Body of pancreas (tissue), 4 donors: ENCODE measurements at regions not wholly inside any gene's neighbourhood (a gene's known extent, or its start where the extent isn't known, plus 50 kb on each side); places are given as distances from the start of the nearest gene placed in this dataset.
A peak's percentile ranks its signal among the peaks of the same experiment; 100 is the strongest.

ENCODE experiments used
- ATAC-seq: fragments of 150-250 bp; one replicate; pipeline ENCODE4 v1.9.1; 2016
- DNase-seq, 4 donors: peaks; one replicate each; pipeline ENCODE4 v3.0.0-alpha.2; 2019
- H3K27ac ChIP-seq, 4 donors: fragments of 200-600 bp; sonication (generic); 1 replicate in 3 of 4; 2 replicates in 1 of 4; pipeline versions ENCODE4 v1.5.1 to v1.6.1; 2016 to 2019; ENCODE audit warnings: mild to moderate bottlenecking in 1 of 4, mixed read lengths in 1 of 4, moderate library complexity in 1 of 4
- H3K27me3 ChIP-seq, 2 donors: fragments of 200-600 bp; sonication (generic); one replicate each; pipeline ENCODE4 v1.6.0; 2016; ENCODE audit warnings: mild to moderate bottlenecking in 1 of 2
- H3K36me3 ChIP-seq, 2 donors: fragments of 200-600 bp; sonication (generic); replicated peaks in 1 of 2; 2 replicates each; pipeline ENCODE4 v1.5.1; 2016; ENCODE audit warnings: low read depth in 2 of 2; ENCODE audit not compliant: insufficient read depth in 1 of 2
- H3K4me1 ChIP-seq: fragments of 200-600 bp; sonication (generic); one replicate; pipeline ENCODE4 v1.6.0; 2016
- H3K4me3 ChIP-seq, 2 donors: fragments of 200-600 bp; sonication (generic); 1 replicate in 1 of 2; 2 replicates in 1 of 2; pipeline ENCODE4 v1.5.1; 2016 to 2019
- H3K9me3 ChIP-seq, 3 donors: fragments of 200-600 bp; sonication (generic); 1 replicate in 2 of 3; 2 replicates in 1 of 3; pipeline ENCODE4 v1.5.1; 2016
- CTCF ChIP-seq, 7 experiments: fragments of 450-650 bp in 4 of 7; fragments of 200-600 bp in 3 of 7; sonication (generic) in 3 of 7; IDR thresholded peaks; one replicate each; pipeline ENCODE4 v1.5.1; 2016 to 2019; ENCODE audit warnings: antibody characterized with exemption in 7 of 7
- POLR2A ChIP-seq, 3 donors: fragments of 450-650 bp; IDR thresholded peaks; one replicate each; pipeline ENCODE4 v1.6.1; 2016; ENCODE audit warnings: antibody characterized with exemption in 3 of 3, mild to moderate bottlenecking in 2 of 3
- WGBS, 2 donors: methylation state at CpG; one replicate each; pipeline ENCODE4 v1.1.5; 2017; 5-methylcytosine and 5-hydroxymethylcytosine counted together
- intact Hi-C: fragments of 100-400 bp; cut with DNase I; formaldehyde crosslinking; loops from one replicate; pipeline ENCODE4 v1.15.1; 2023

- intact Hi-C loops = no loop called here
- no peak for DNase-seq
Observed at GRCh38 chr9:115208501-115208900, 90.5 kb upstream of the TNC start.

GRCh38 chr9:115209601-115210306 lies 91.8 kb upstream of the TNC start:
- TF ChIP-seq CTCF (IDR thresholded peaks at IDR 0.05) (no peak), POLR2A (IDR thresholded peaks at IDR 0.05) (no peak)
- intact Hi-C loops = no loop called here
- Histone ChIP-seq H3K27me3 (no peaks in the 10 kb centered on the region), H3K4me1 (no peaks in the 10 kb centered on the region), H3K4me3 (no peak overlapping the region), H3K36me3 (no peaks in the 10 kb centered on the region), H3K9me3 (no peaks in the 10 kb centered on the region), H3K27ac (no peak overlapping the region)
- DNase-seq (no peak), ATAC-seq (no peak)
- 24 to 34% methylated on average over 2 of the region's 2 CpGs for WGBS, 2 donors

More at GRCh38 chr9:115208501-115208900, 90.5 kb upstream of the TNC start:
- Histone ChIP-seq H3K9me3 (no peaks in the 10 kb centered on the region), H3K4me3 (no peak overlapping the region), H3K4me1 (no peaks in the 10 kb centered on the region), H3K27me3 (no peaks in the 10 kb centered on the region), H3K27ac (no peak overlapping the region), H3K36me3 (no peaks in the 10 kb centered on the region)
- ATAC-seq = no peak
- TF ChIP-seq CTCF (IDR thresholded peaks at IDR 0.05) (no peak), POLR2A (IDR thresholded peaks at IDR 0.05) (no peak)

DNA sequence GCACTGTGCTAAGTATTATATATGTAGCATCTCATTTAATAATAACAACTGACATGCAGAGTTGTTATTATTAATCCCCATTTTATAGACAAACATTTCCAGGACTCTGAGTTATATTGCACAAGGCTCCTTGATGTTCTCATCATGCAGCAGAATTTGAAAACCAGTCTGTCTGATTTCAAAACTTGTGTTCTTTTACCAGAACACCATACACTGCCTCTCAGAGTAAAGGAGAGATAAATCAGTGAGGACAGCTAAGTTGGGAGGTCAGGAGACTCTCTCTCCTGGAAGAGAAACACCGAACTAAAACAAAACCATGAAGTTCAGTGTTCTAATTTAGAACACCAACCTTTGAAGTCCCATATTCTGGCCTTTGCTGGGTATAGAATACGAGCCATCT lies 92.7 kb upstream of the TNC start:
- WGBS, 2 donors = 64% methylated on average over 2 of the region's 2 CpGs
- no peak for DNase-seq
- no peaks in the 10 kb centered on the region for H3K9me3 ChIP-seq
- intact Hi-C loops = no loop called here
- H3K4me3 ChIP-seq = no peak overlapping the region
- H3K36me3 ChIP-seq = no peaks in the 10 kb centered on the region
- H3K27ac ChIP-seq = no peak overlapping the region
- H3K4me1 ChIP-seq = no peaks in the 10 kb centered on the region
- no peaks in the 10 kb centered on the region for H3K27me3 ChIP-seq
- ATAC-seq = no peak
- TF ChIP-seq POLR2A (IDR thresholded peaks at IDR 0.05) (no peak), CTCF (IDR thresholded peaks at IDR 0.05) (no peak)

DNA sequence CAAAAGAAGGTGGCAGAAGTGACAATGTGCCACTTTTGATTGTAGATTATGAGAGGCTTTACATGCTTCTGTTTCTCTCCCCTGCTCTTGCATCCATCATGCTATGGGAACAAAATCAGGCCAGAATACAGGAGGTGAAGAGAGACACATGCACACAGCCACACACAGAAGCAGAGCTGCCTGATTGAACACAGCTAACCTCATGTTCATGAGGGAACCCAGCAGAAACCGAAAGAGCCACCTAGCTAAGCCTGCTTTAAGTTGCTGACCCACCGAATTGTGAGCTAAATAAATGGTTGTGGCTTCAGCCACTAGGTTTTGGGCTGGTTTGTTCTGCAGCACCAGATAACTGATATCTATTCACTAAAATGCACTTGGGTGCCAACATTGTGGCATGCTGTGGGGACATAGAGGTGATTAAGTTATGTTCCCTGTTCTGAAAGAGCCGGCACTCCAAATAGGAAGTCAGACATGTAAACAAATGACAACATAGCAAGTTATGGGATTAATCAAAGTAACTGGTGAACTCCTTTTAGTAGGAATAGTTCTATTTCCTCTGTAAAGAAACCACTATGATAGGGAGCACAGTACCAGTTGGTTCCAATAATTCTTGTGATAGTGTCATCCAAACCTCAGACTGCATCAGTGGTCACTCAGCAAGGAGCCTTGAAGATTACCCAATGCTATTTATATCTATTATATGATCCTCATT lies 93.6 kb upstream of the TNC start:
- TF ChIP-seq POLR2A (IDR thresholded peaks at IDR 0.05) (no peak), CTCF (IDR thresholded peaks at IDR 0.05) (no peak)
- no peaks in the 10 kb centered on the region for H3K36me3 ChIP-seq
- H3K27me3 ChIP-seq = no peaks in the 10 kb centered on the region
- peak; percentile 24 for ATAC-seq
- WGBS, 2 donors = 35 to 48% methylated on average over 3 of the region's 3 CpGs
- H3K4me3 ChIP-seq = no peak overlapping the region
- intact Hi-C loops = no loop called here
- no peak for DNase-seq
- H3K4me1 ChIP-seq = no peaks in the 10 kb centered on the region
- H3K27ac ChIP-seq = no peak overlapping the region
- H3K9me3 ChIP-seq = no peaks in the 10 kb centered on the region
